ENCODE measurements at regions not wholly inside any gene's neighbourhood (a gene's known extent, or its start where the extent isn't known, plus 50 kb on each side); places are given as distances from the start of the nearest gene placed in this dataset.

GRCh38 chr4:30385650-30386049 lies 334.5 kb upstream of the PCDH7 start:
- H3K27me3 ChIP-seq (ENCODE audit: control insufficient read depth in 2 of 2, insufficient read depth in 2 of 2, low read length in 2 of 2): no peaks in the 10 kb centered on the region
- H3K4me2 ChIP-seq (replicated peaks; ENCODE audit: extremely low read depth, low read length, poor library complexity, severe bottlenecking): no peak overlapping the region
- H3K36me3 Mint-ChIP-seq: no peaks in the 10 kb centered on the region
- no peak overlapping the region for H3K27ac ChIP-seq (ENCODE audit: low read depth in 1 of 2, low read length in 2 of 2)
- H3K4me3 Mint-ChIP-seq: no peak overlapping the region
- no peak overlapping the region for H3K27ac Mint-ChIP-seq
- DNase-seq: no peak
- H3K4me3 ChIP-seq (replicated peaks in 1 of 3; ENCODE audit: low read depth in 2 of 3, low read length in 3 of 3): no peak overlapping the region
- no peak overlapping the region for H3K9ac ChIP-seq (ENCODE audit: insufficient read depth, low read length, poor library complexity, severe bottlenecking)
- no peak overlapping the region for H2AFZ ChIP-seq (ENCODE audit: insufficient read depth, low read depth, low read length, poor library complexity, severe bottlenecking)
- TF ChIP-seq, protein P1, sequence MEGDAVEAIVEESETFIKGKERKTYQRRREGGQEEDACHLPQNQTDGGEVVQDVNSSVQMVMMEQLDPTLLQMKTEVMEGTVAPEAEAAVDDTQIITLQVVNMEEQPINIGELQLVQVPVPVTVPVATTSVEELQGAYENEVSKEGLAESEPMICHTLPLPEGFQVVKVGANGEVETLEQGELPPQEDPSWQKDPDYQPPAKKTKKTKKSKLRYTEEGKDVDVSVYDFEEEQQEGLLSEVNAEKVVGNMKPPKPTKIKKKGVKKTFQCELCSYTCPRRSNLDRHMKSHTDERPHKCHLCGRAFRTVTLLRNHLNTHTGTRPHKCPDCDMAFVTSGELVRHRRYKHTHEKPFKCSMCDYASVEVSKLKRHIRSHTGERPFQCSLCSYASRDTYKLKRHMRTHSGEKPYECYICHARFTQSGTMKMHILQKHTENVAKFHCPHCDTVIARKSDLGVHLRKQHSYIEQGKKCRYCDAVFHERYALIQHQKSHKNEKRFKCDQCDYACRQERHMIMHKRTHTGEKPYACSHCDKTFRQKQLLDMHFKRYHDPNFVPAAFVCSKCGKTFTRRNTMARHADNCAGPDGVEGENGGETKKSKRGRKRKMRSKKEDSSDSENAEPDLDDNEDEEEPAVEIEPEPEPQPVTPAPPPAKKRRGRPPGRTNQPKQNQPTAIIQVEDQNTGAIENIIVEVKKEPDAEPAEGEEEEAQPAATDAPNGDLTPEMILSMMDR (IDR thresholded peaks at IDR 0.05): no peak
- no peaks in the 10 kb centered on the region for H3K9me3 ChIP-seq (replicated peaks in 1 of 2; ENCODE audit: control insufficient read depth in 1 of 2, insufficient read depth in 1 of 2, low read length in 2 of 2)
- H3K4me1 Mint-ChIP-seq: no peaks in the 10 kb centered on the region
- no peaks in the 10 kb centered on the region for H3K79me2 ChIP-seq (ENCODE audit: insufficient read depth, low read length)
- WGBS (ENCODE audit: insufficient coverage): no CpG with 5 or more reads among the region's 2 CpGs
- no peaks in the 10 kb centered on the region for H3K4me1 ChIP-seq (ENCODE audit: control insufficient read depth in 1 of 2, insufficient read depth in 2 of 2, low read length in 2 of 2)
- H4K20me1 ChIP-seq (ENCODE audit: insufficient read depth, low read length): no peaks in the 10 kb centered on the region
- H3K27me3 Mint-ChIP-seq (ENCODE audit: low read depth in 3 of 3): peaks cover 0 to 1% (median 0%) of the 10 kb centered on the region in 3 donors
- intact Hi-C loops (cut with micrococcal nuclease): no loop called here
- no peaks in the 10 kb centered on the region for H3K36me3 ChIP-seq (replicated peaks in 1 of 2; ENCODE audit: control insufficient read depth in 1 of 2, insufficient read depth in 2 of 2, low read length in 2 of 2)
- peaks cover 0 to 4% (median 0%) of the 10 kb centered on the region in 7 donors for H3K9me3 Mint-ChIP-seq

GRCh38 chr4:30386266-30386895 lies 333.8 kb upstream of the PCDH7 start:
- H3K27ac Mint-ChIP-seq: no peak overlapping the region
- no CpG with 5 or more reads among the region's 4 CpGs for WGBS (ENCODE audit: insufficient coverage)
- H3K36me3 Mint-ChIP-seq: no peaks in the 10 kb centered on the region
- intact Hi-C loops (cut with micrococcal nuclease): no loop called here
- Histone ChIP-seq H3K9ac (ENCODE audit: insufficient read depth, low read length, poor library complexity, severe bottlenecking) (no peak overlapping the region), H3K36me3 (replicated peaks in 1 of 2; ENCODE audit: control insufficient read depth in 1 of 2, insufficient read depth in 2 of 2, low read length in 2 of 2) (no peaks in the 10 kb centered on the region), H4K20me1 (ENCODE audit: insufficient read depth, low read length) (no peaks in the 10 kb centered on the region), H3K9me3 (replicated peaks in 1 of 2; ENCODE audit: control insufficient read depth in 1 of 2, insufficient read depth in 1 of 2, low read length in 2 of 2) (no peaks in the 10 kb centered on the region), H3K79me2 (ENCODE audit: insufficient read depth, low read length) (no peaks in the 10 kb centered on the region), H3K27me3 (ENCODE audit: control insufficient read depth in 2 of 2, insufficient read depth in 2 of 2, low read length in 2 of 2) (no peaks in the 10 kb centered on the region), H3K4me2 (replicated peaks; ENCODE audit: extremely low read depth, low read length, poor library complexity, severe bottlenecking) (no peak overlapping the region), H3K27ac (ENCODE audit: low read depth in 1 of 2, low read length in 2 of 2) (no peak overlapping the region), H3K4me3 (replicated peaks in 1 of 3; ENCODE audit: low read depth in 2 of 3, low read length in 3 of 3) (no peak overlapping the region), H3K4me1 (ENCODE audit: control insufficient read depth in 1 of 2, insufficient read depth in 2 of 2, low read length in 2 of 2) (no peaks in the 10 kb centered on the region), H2AFZ (ENCODE audit: insufficient read depth, low read depth, low read length, poor library complexity, severe bottlenecking) (no peak overlapping the region)
- H3K9me3 Mint-ChIP-seq: peaks cover 0 to 4% (median 0%) of the 10 kb centered on the region in 7 donors
- H3K27me3 Mint-ChIP-seq (ENCODE audit: low read depth in 3 of 3): peaks cover 0 to 1% (median 0%) of the 10 kb centered on the region in 3 donors
- no peaks in the 10 kb centered on the region for H3K4me1 Mint-ChIP-seq
- DNase-seq: no peak
- TF ChIP-seq, protein P1 (IDR thresholded peaks at IDR 0.05): no peak
- H3K4me3 Mint-ChIP-seq: no peak overlapping the region

Data from CD14-positive monocyte (primary cell).